ENCODE measurements at regions not wholly inside any gene's neighbourhood (a gene's known extent, or its start where the extent isn't known, plus 50 kb on each side); places are given as distances from the start of the nearest gene placed in this dataset.

DNA sequence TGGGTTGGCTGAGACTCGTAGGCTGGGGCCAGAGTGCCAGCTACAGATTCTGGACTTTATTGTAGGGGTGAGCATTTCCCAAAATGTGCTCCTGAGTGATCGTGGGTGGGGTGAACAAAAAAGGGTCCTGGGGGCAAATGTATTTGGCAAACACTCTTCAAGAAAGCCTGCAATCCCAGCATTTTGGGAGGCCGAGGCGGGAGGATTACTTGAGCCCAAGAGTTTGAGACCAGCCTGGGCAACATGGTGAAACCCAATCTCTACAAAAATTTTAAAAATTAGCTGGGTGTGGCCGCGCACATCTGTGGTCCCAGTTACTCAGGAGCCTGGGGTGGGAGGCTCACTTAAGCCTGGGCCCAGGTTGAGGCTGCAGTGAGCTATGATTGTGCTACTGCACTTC, 55.5 kb upstream of the CDKN2AIPNL start:
- TF ChIP-seq TCF7L2 (IDR thresholded peaks at IDR 0.05; ENCODE audit: borderline replicate concordance, extremely low read depth, insufficient read depth, insufficient read length): no peak
- TF ChIP-seq FOSL1 (IDR thresholded peaks at IDR 0.05; ENCODE audit: low read depth): no peak
- no peak for TF ChIP-seq CEBPB (IDR thresholded peaks at IDR 0.05; ENCODE audit: low read depth)
- no peak for TF ChIP-seq CTCF (IDR thresholded peaks at IDR 0.05 in 2 of 3, conservative IDR thresholded peaks at IDR 0.05 in 1 of 3; ENCODE audit: borderline replicate concordance in 1 of 3, insufficient read depth in 1 of 3, low read depth in 2 of 3, low read length in 2 of 3)
- TF ChIP-seq ZNF274 (IDR thresholded peaks at IDR 0.05; ENCODE audit: low read depth, low read length): no peak
- TF ChIP-seq, protein P1, sequence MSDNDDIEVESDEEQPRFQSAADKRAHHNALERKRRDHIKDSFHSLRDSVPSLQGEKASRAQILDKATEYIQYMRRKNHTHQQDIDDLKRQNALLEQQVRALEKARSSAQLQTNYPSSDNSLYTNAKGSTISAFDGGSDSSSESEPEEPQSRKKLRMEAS (IDR thresholded peaks at IDR 0.05): no peak
- TF ChIP-seq POLR2AphosphoS5 (IDR thresholded peaks at IDR 0.05; ENCODE audit: low read depth, low read length): no peak
- TF ChIP-seq EGR1 (IDR thresholded peaks at IDR 0.05; ENCODE audit: low read depth): no peak
- TF ChIP-seq EZH2phosphoT487 (IDR thresholded peaks at IDR 0.05; ENCODE audit: borderline replicate concordance): no peak
- no peak for TF ChIP-seq SRF (IDR thresholded peaks at IDR 0.05; ENCODE audit: low read depth)
- TF ChIP-seq SIN3A (IDR thresholded peaks at IDR 0.05; ENCODE audit: low read depth): no peak
- TF ChIP-seq ELF1 (IDR thresholded peaks at IDR 0.05; ENCODE audit: borderline replicate concordance, low read depth): no peak
- TF ChIP-seq POLR2A (IDR thresholded peaks at IDR 0.05; ENCODE audit: borderline replicate concordance, extremely low read depth, insufficient read depth, insufficient read length): no peak
- TF ChIP-seq CBX3 (IDR thresholded peaks at IDR 0.05; ENCODE audit: low read depth): no peak
- no peak for TF ChIP-seq ZFX (IDR thresholded peaks at IDR 0.05)
- TF ChIP-seq EZH2 (IDR thresholded peaks at IDR 0.05): no peak
- no peak for TF ChIP-seq JUND (IDR thresholded peaks at IDR 0.05)
- no peak for TF ChIP-seq RAD21 (IDR thresholded peaks at IDR 0.05; ENCODE audit: low read depth)
- no peak for TF ChIP-seq SP1 (IDR thresholded peaks at IDR 0.05; ENCODE audit: low read depth)
- TF ChIP-seq REST (IDR thresholded peaks at IDR 0.05; ENCODE audit: low read depth): no peak
- H2AFZ ChIP-seq (ENCODE audit: low read depth, low read length, poor library complexity, severe bottlenecking): no peak overlapping the region
- H3K27ac ChIP-seq (ENCODE audit: low read depth, low read length): peak overlapping the region; percentile 99
- H3K9ac ChIP-seq (ENCODE audit: low read length): 0 out of 2 replicates have a peak overlapping the region, but pooled peaks have one; percentile 72
- no peaks in the 10 kb centered on the region for H3K36me3 ChIP-seq (ENCODE audit: control insufficient read depth in 1 of 2, insufficient read depth in 2 of 2, low read length in 2 of 2)
- H4K20me1 ChIP-seq (ENCODE audit: insufficient read depth): no peaks in the 10 kb centered on the region
- ChIA-PET POLR2A (interaction anchor here (0.6 to 2.9 kb wide), 7 partner anchors 10 to 54 kb away, joined by 3 to 21 read pairs (median 6); no protein-coding TSS in a partner anchor), CTCF (interaction anchor here (0.8 to 1.2 kb wide), 2 partner anchors 12 to 120 kb away, joined by 4 to 5 read pairs; no protein-coding TSS in a partner anchor), RAD21 (ENCODE audit: low non-redundant PET in 1 of 2, low total read pairs in 2 of 2, uncharacterized antibody in 2 of 2, unreplicated experiment in 2 of 2) (interaction anchor here (0.9 to 1.8 kb wide), 7 partner anchors 9 to 60 kb away, joined by 3 to 6 read pairs (median 4); no protein-coding TSS in a partner anchor)
- no peaks in the 10 kb centered on the region for H3K9me2 ChIP-seq (ENCODE audit: insufficient read depth)
- intact Hi-C loops (cut with micrococcal nuclease): loop anchor here (2.0 to 5.0 kb wide), 3 partner anchors 40 to 58 kb away; partner anchors contain the start of genes CDKN2AIPNL and JADE2
- H3K4me1 ChIP-seq (ENCODE audit: control insufficient read depth in 1 of 2, insufficient read depth in 2 of 2, low read length in 2 of 2): peaks cover 16 to 30% of the 10 kb centered on the region in 2 experiments
- no peaks in the 10 kb centered on the region for H3K9me3 ChIP-seq (ENCODE audit: control insufficient read depth in 1 of 2, insufficient read depth in 1 of 2, low read depth in 1 of 2, low read length in 2 of 2)
- H3K79me2 ChIP-seq (ENCODE audit: insufficient read depth, low read length): no peaks in the 10 kb centered on the region
- H3K27me3 ChIP-seq (ENCODE audit: insufficient read depth, low read length): no peaks in the 10 kb centered on the region
- ATAC-seq: no peak
- BruUV-seq (replicated peaks): no TSS peak
- H3K4me3 ChIP-seq (replicated peaks in 1 of 2; ENCODE audit: low read depth in 1 of 2, low read length in 2 of 2): peak overlapping the region; percentile 62 to 69
- no peak for DNase-seq (ENCODE audit: low read depth, low spot score)
- H3K4me2 ChIP-seq (ENCODE audit: low read length): peak overlapping the region; percentile 88
